Loucy (cell line): ENCODE measurements at regions not wholly inside any gene's neighbourhood (a gene's known extent, or its start where the extent isn't known, plus 50 kb on each side); places are given as distances from the start of the nearest gene placed in this dataset.

Experiments used
- CTCF ChIP-seq: fragments of 200-600 bp; sonication (generic); conservative IDR thresholded peaks from 2 replicates; pipeline ENCODE4 v1.5.1; 2014; ENCODE audit warnings: mild to moderate bottlenecking, antibody characterized with exemption, low read length
- EZH2phosphoT487 ChIP-seq: fragments of 200-600 bp; IDR thresholded peaks from 2 replicates; pipeline ENCODE4 v1.6.1; 2018; ENCODE audit warnings: antibody characterized with exemption, mild to moderate bottlenecking, moderate library complexity, borderline replicate concordance

DNA sequence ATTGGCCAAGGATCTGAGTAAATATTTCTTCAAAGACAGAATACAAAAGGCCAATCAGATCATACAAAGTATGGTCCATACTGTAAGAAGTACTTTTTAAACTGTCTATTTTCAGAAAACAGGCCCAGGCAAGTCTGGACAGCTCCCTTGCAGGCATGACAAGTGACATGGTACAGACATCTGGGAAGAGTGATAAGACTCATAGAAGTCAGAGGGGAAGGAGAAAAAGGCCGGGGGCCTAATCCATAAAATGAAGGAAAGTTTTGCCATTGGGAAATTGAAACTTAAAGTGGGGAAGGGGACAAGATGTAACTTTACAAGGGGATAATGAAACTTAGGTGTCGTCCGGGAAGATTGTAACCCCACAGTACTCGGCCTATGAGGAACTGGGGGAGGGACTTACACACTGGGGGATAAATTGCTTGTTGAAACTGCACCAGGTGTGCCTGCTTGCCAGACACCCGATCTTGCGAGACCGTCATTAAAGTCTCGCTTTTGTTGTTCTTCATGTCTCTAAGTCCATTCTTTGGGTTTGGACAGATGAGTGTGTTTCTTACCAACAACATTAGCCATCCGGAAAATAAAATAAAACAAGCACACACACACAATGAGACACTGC, 684.0 kb downstream of the CDH11 start:
- TF ChIP-seq CTCF (no peak), EZH2phosphoT487 (no peak)
